ENCODE measurements at regions not wholly inside any gene's neighbourhood (a gene's known extent, or its start where the extent isn't known, plus 50 kb on each side); places are given as distances from the start of the nearest gene placed in this dataset.

DNA sequence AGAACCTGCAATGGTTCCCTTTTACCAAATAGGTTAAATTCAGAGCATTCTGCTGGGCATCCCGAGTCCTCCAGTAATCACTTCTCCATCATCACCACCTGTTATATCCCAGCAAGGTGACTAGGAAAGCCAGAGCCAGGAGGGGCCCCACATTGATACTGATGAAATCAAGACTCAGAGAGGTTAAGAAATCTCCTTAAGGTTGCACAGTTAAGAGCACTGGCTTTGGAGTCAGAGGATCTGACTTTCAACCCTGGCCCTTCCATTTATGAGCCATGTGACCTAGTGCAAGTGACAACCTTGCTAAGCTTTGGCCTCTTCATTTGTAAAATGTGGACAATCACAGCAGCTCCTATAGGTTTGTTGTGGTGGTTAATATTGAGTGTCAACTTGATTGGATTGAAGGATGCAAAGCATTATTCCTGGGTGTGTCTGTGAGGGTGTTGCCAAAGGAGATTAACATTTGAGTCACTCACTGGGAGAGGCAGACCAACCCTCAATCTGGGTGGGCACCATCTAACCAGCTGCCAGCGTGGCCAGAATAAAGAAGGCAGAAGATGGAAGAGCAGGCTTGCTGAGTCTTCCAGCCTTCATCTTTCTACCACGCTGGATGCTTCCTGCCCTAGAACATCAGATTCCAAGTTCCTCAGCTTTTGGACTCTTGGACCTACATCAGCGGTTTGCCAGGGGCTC lies 194.2 kb upstream of the ASIC2 start:
- TF ChIP-seq ZFP3 (CRISPR knock-in tag; IDR thresholded peaks at IDR 0.05) (no peak), ESRRG (CRISPR knock-in tag; IDR thresholded peaks at IDR 0.05) (no peak), RARB (CRISPR knock-in tag; IDR thresholded peaks at IDR 0.05) (no peak), TOX (CRISPR knock-in tag; IDR thresholded peaks at IDR 0.05; ENCODE audit: borderline replicate concordance) (no peak), ZNF8 (CRISPR knock-in tag; IDR thresholded peaks at IDR 0.05) (no peak)
